ENCODE measurements at regions not wholly inside any gene's neighbourhood (a gene's known extent, or its start where the extent isn't known, plus 50 kb on each side); places are given as distances from the start of the nearest gene placed in this dataset.

- DNase-seq (ENCODE audit: low spot score) = no peak
These were observed 375.1 kb downstream of the FAT4 start for GRCh38 chr4:125689805-125690204.

- DNase-seq (ENCODE audit: low spot score) = no peak
These were observed 378.5 kb downstream of the FAT4 start for GRCh38 chr4:125693228-125693627.

GRCh38 chr4:125702406-125702805 lies 387.7 kb downstream of the FAT4 start:
- DNase-seq (ENCODE audit: low spot score) = no peak

- no peak for DNase-seq (ENCODE audit: low spot score)
These were observed 388.7 kb downstream of the FAT4 start for GRCh38 chr4:125703443-125703842.

GRCh38 chr4:125704726-125705125 lies 390.0 kb downstream of the FAT4 start:
- no peak for DNase-seq (ENCODE audit: low spot score)

GRCh38 chr4:125705681-125706080 lies 390.9 kb downstream of the FAT4 start:
- DNase-seq (ENCODE audit: low spot score) = no peak

- no peak for DNase-seq (ENCODE audit: low spot score)
These were observed 392.6 kb downstream of the FAT4 start for GRCh38 chr4:125707397-125707796.

GRCh38 chr4:125710766-125711165 lies 396.0 kb downstream of the FAT4 start:
- no peak for DNase-seq (ENCODE audit: low spot score)

- no peak for DNase-seq (ENCODE audit: low spot score)
These were observed 399.3 kb downstream of the FAT4 start for GRCh38 chr4:125714049-125714448.

- no peak for DNase-seq (ENCODE audit: low spot score)
These were observed 400.1 kb downstream of the FAT4 start for GRCh38 chr4:125714845-125715244.

- no peak for DNase-seq (ENCODE audit: low spot score)
These were observed 405.2 kb downstream of the FAT4 start for GRCh38 chr4:125719987-125720386.

- no peak for DNase-seq (ENCODE audit: low spot score)
These were observed 407.3 kb downstream of the FAT4 start for GRCh38 chr4:125722009-125722408.

- no peak for DNase-seq (ENCODE audit: low spot score)
These were observed 411.3 kb downstream of the FAT4 start for GRCh38 chr4:125725957-125726525.

- DNase-seq (ENCODE audit: low spot score) = no peak
These were observed 413.2 kb downstream of the FAT4 start for GRCh38 chr4:125727931-125728330.

- peak; percentile 43 for DNase-seq (ENCODE audit: low spot score)
These were observed 413.8 kb downstream of the FAT4 start for GRCh38 chr4:125728568-125728967.

- no peak for DNase-seq (ENCODE audit: low spot score)
These were observed 414.4 kb downstream of the FAT4 start for GRCh38 chr4:125729171-125729570.

- DNase-seq (ENCODE audit: low spot score) = no peak
These were observed 417.9 kb downstream of the FAT4 start for GRCh38 chr4:125732632-125733031.

GRCh38 chr4:125734504-125734903 lies 419.7 kb downstream of the FAT4 start:
- DNase-seq (ENCODE audit: low spot score) = no peak

- peak; percentile 74 for DNase-seq (ENCODE audit: low spot score)
These were observed 420.3 kb downstream of the FAT4 start for GRCh38 chr4:125735102-125735501.

GRCh38 chr4:125736057-125736456 lies 421.3 kb downstream of the FAT4 start:
- no peak for DNase-seq (ENCODE audit: low spot score)

GRCh38 chr4:125739760-125740159 lies 425.0 kb downstream of the FAT4 start:
- no peak for DNase-seq (ENCODE audit: low spot score)

- DNase-seq (ENCODE audit: low spot score) = peak; percentile 30
These were observed 427.2 kb downstream of the FAT4 start for GRCh38 chr4:125741825-125742452.

- no peak for DNase-seq (ENCODE audit: low spot score)
These were observed 430.2 kb downstream of the FAT4 start for GRCh38 chr4:125744891-125745364.

GRCh38 chr4:125749354-125749753 lies 434.6 kb downstream of the FAT4 start:
- no peak for DNase-seq (ENCODE audit: low spot score)

Data from RKO (cell line).